HG02943 (cell line): ENCODE measurements at regions not wholly inside any gene's neighbourhood (a gene's known extent, or its start where the extent isn't known, plus 50 kb on each side); places are given as distances from the start of the nearest gene placed in this dataset.
"Not testable (repeated sequence)": the region's sequence is repeated elsewhere in the genome, so short reads cannot be mapped to it uniquely, and the experiment has no call there.

Source experiments
- ATAC-seq: cut with Tn5 transposase; IDR thresholded peaks from one replicate; pipeline ENCODE4 v1.9.1; 2021; ENCODE audit warnings: mild to moderate bottlenecking, low read depth, moderate library complexity; ENCODE audit not compliant: unreplicated experiment

GRCh38 chr3:72065872-72066641 lies 281.1 kb upstream of the PROK2 start:
- no peak for ATAC-seq

- no peak for ATAC-seq
Observed at GRCh38 chr3:72065236-72065635, 280.3 kb upstream of the PROK2 start.

- ATAC-seq = not testable (repeated sequence)
Observed at GRCh38 chr3:72064727-72065126, 279.8 kb upstream of the PROK2 start.

- ATAC-seq = no peak
Observed at GRCh38 chr3:72062017-72062416, 277.1 kb upstream of the PROK2 start.

GRCh38 chr3:72060447-72061034 lies 275.6 kb upstream of the PROK2 start:
- ATAC-seq = no peak

GRCh38 chr3:72058493-72059081 lies 273.6 kb upstream of the PROK2 start:
- ATAC-seq = no peak

GRCh38 chr3:72055436-72055835 lies 270.5 kb upstream of the PROK2 start:
- no peak for ATAC-seq

- no peak for ATAC-seq
Observed at GRCh38 chr3:72054976-72055375, 270.0 kb upstream of the PROK2 start.

- ATAC-seq = no peak
Observed at GRCh38 chr3:72052841-72053409, 268.0 kb upstream of the PROK2 start.

- ATAC-seq = no peak
Observed at GRCh38 chr3:72050771-72051170, 265.8 kb upstream of the PROK2 start.

- no peak for ATAC-seq
Observed at GRCh38 chr3:72050048-72050632, 265.2 kb upstream of the PROK2 start.

GRCh38 chr3:72049300-72049699 lies 264.4 kb upstream of the PROK2 start:
- no peak for ATAC-seq

- ATAC-seq = no peak
Observed at GRCh38 chr3:72048873-72049272, 263.9 kb upstream of the PROK2 start.

- ATAC-seq = no peak
Observed at GRCh38 chr3:72047221-72047871, 262.4 kb upstream of the PROK2 start.

GRCh38 chr3:72044231-72044855 lies 259.4 kb upstream of the PROK2 start:
- no peak for ATAC-seq

GRCh38 chr3:72043204-72044133 lies 258.5 kb upstream of the PROK2 start:
- ATAC-seq = no peak

GRCh38 chr3:72042397-72043203 lies 257.7 kb upstream of the PROK2 start:
- ATAC-seq = no peak

- no peak for ATAC-seq
Observed at GRCh38 chr3:72041511-72041910, 256.6 kb upstream of the PROK2 start.
